Kidney (tissue), 13 donors: ENCODE measurements at regions not wholly inside any gene's neighbourhood (a gene's known extent, or its start where the extent isn't known, plus 50 kb on each side); places are given as distances from the start of the nearest gene placed in this dataset.

Experiments used
- DNase-seq, 5 donors: peaks; one replicate each; pipeline ENCODE4 v3.0.0-alpha.2; 2013 to 2020
- FAIRE-seq: peaks from 2 replicates; lab custom pipeline; 2012; peaks lifted over from hg19 to GRCh38; lab: Jason Lieb, UNC
- H3K27ac ChIP-seq, 2 donors: one replicate each; pipeline ENCODE4 v1.7.0; 2013; ENCODE audit warnings: low read depth in 2 of 2, low read length in 2 of 2, inconsistent platforms in 1 of 2
- H3K27me3 ChIP-seq: one replicate; pipeline ENCODE4 v1.7.1; 2013; ENCODE audit warnings: low read length, inconsistent platforms; ENCODE audit not compliant: control insufficient read depth, insufficient read depth
- H3K36me3 ChIP-seq, 3 donors: one replicate each; pipeline versions ENCODE4 v1.7.0 to v1.7.1; 2013; ENCODE audit warnings: low read length in 3 of 3, control low read depth in 1 of 3, inconsistent platforms in 1 of 3; ENCODE audit not compliant: insufficient read depth in 3 of 3, control insufficient read depth in 2 of 3
- H3K4me1 ChIP-seq, 3 donors: one replicate each; pipeline versions ENCODE4 v1.7.0 to v1.7.1; 2013; ENCODE audit warnings: low read length in 3 of 3, inconsistent platforms in 1 of 3, low read depth in 1 of 3; ENCODE audit not compliant: control insufficient read depth in 2 of 3, insufficient read depth in 2 of 3
- H3K4me3 ChIP-seq, 3 donors: one replicate each; pipeline versions ENCODE4 v1.7.0 to v1.8.1; 2013; ENCODE audit warnings: low read length in 3 of 3, control low read depth in 1 of 3, inconsistent platforms in 1 of 3
- H3K9ac ChIP-seq, 3 donors: one replicate each; pipeline versions ENCODE4 v1.7.0 to v1.7.1; 2013; ENCODE audit warnings: low read length in 3 of 3, control low read depth in 1 of 3, inconsistent platforms in 1 of 3
- H3K9me3 ChIP-seq, 3 donors: one replicate each; pipeline versions ENCODE4 v1.7.0 to v1.7.1; 2013; ENCODE audit warnings: low read length in 3 of 3, control low read depth in 1 of 3, inconsistent platforms in 1 of 3; ENCODE audit not compliant: control insufficient read depth in 2 of 3, insufficient read depth in 1 of 3
- CTCF ChIP-seq: IDR thresholded peaks from 3 replicates; pipeline ENCODE4 v1.5.1; 2012; ENCODE audit warnings: mild to moderate bottlenecking, moderate library complexity, borderline replicate concordance; ENCODE audit not compliant: insufficient read depth; ENCODE audit errors: extremely low read depth
- intact Hi-C: fragments of 100-400 bp; cut with DNase I; formaldehyde crosslinking; loops from one replicate; pipeline ENCODE4 v1.11.1; 2022
- donor health status: control.
- donor health status: control.
- donor health status: control.
- donor health status: control.
- donor health status: control.
- donor health status: DM: yes; HTN: yes; CAD: no.
- donor health status: Normal renal cell carcinoma (clear cell type).

- H3K9me3 ChIP-seq: no peaks in the 10 kb centered on the region
- no peak overlapping the region for H3K27ac ChIP-seq
- H3K4me3 ChIP-seq: no peak overlapping the region
- no peak for FAIRE-seq
- intact Hi-C loops: no loop called here
- no peak overlapping the region for H3K9ac ChIP-seq
- H3K4me1 ChIP-seq: no peaks in the 10 kb centered on the region
- no peak for TF ChIP-seq CTCF
- no peak for DNase-seq
- no peaks in the 10 kb centered on the region for H3K27me3 ChIP-seq
- no peaks in the 10 kb centered on the region for H3K36me3 ChIP-seq
Observed at GRCh38 chr14:26913786-26914185, 316.0 kb upstream of the NOVA1 start.

GRCh38 chr14:26917086-26917485 lies 319.3 kb upstream of the NOVA1 start:
- FAIRE-seq (no peak), DNase-seq (no peak)
- Histone ChIP-seq H3K9ac (no peak overlapping the region), H3K27me3 (no peaks in the 10 kb centered on the region), H3K4me3 (no peak overlapping the region), H3K9me3 (no peaks in the 10 kb centered on the region), H3K36me3 (no peaks in the 10 kb centered on the region), H3K27ac (no peak overlapping the region), H3K4me1 (no peaks in the 10 kb centered on the region)
- intact Hi-C loops: no loop called here
- TF ChIP-seq CTCF: peak; percentile 26

GRCh38 chr14:26925876-26926584 lies 328.2 kb upstream of the NOVA1 start:
- Histone ChIP-seq H3K36me3 (no peaks in the 10 kb centered on the region), H3K4me3 (no peak overlapping the region), H3K9me3 (no peaks in the 10 kb centered on the region), H3K4me1 (no peaks in the 10 kb centered on the region), H3K27ac (no peak overlapping the region), H3K27me3 (no peaks in the 10 kb centered on the region), H3K9ac (no peak overlapping the region)
- intact Hi-C loops: no loop called here
- no peak for FAIRE-seq
- DNase-seq: peak in 1 of 5 donors; percentile 33
- no peak for TF ChIP-seq CTCF

GRCh38 chr14:26926585-26926984 lies 328.8 kb upstream of the NOVA1 start:
- intact Hi-C loops: no loop called here
- Histone ChIP-seq H3K27ac (no peak overlapping the region), H3K4me1 (no peaks in the 10 kb centered on the region), H3K36me3 (no peaks in the 10 kb centered on the region), H3K9me3 (no peaks in the 10 kb centered on the region), H3K4me3 (no peak overlapping the region), H3K9ac (no peak overlapping the region), H3K27me3 (no peaks in the 10 kb centered on the region)
- no peak for TF ChIP-seq CTCF
- DNase-seq (no peak), FAIRE-seq (no peak)
